Mammary epithelial cell (primary cell): ENCODE measurements at regions not wholly inside any gene's neighbourhood (a gene's known extent, or its start where the extent isn't known, plus 50 kb on each side); places are given as distances from the start of the nearest gene placed in this dataset.

ENCODE experiments used
- CTCF ChIP-seq, 2 donors: IDR thresholded peaks in 1 of 2; conservative IDR thresholded peaks in 1 of 2; 2 replicates each; pipeline ENCODE4 v1.5.1; 2011 to 2012; ENCODE audit warnings: inconsistent platforms in 2 of 2, low read length in 2 of 2, mild to moderate bottlenecking in 2 of 2, control low read depth in 1 of 2, low read depth in 1 of 2; ENCODE audit not compliant: insufficient read depth in 1 of 2; ENCODE audit errors: extremely low read depth in 1 of 2
- EZH2 ChIP-seq: IDR thresholded peaks from 2 replicates; pipeline ENCODE4 v1.6.1; 2012; ENCODE audit warnings: low read length, inconsistent platforms, borderline replicate concordance

GRCh38 chr16:29312835-29313558, 93.5 kb downstream of the NPIPB11 start:
- TF ChIP-seq CTCF (conservative IDR thresholded peaks at IDR 0.05 in 1 of 2, IDR thresholded peaks at IDR 0.05 in 1 of 2; ENCODE audit: extremely low read depth in 1 of 2, insufficient read depth in 1 of 2, low read depth in 1 of 2, low read length in 2 of 2) (no peak), EZH2 (no peak)
